ELR (cell line): ENCODE measurements at regions not wholly inside any gene's neighbourhood (a gene's known extent, or its start where the extent isn't known, plus 50 kb on each side); places are given as distances from the start of the nearest gene placed in this dataset.
A peak's percentile ranks its signal among the peaks of the same experiment; 100 is the strongest.

Source experiments
- DNase-seq: peaks from one replicate; pipeline ENCODE4 v3.0.0-alpha.2; 2015; ENCODE audit warnings: low read depth

GRCh38 chr1:81478219-81478618 is 322.5 kb upstream of the ADGRL2 start:
- DNase-seq: no peak

- DNase-seq: peak; percentile 19
Measured at GRCh38 chr1:81477710-81478109, 323.0 kb upstream of the ADGRL2 start.

GRCh38 chr1:81472387-81472786 is 328.3 kb upstream of the ADGRL2 start:
- no peak for DNase-seq

GRCh38 chr1:81471255-81471654 is 329.5 kb upstream of the ADGRL2 start:
- DNase-seq: no peak

GRCh38 chr1:81470275-81470674 is 330.5 kb upstream of the ADGRL2 start:
- DNase-seq: no peak

- DNase-seq: no peak
Measured at GRCh38 chr1:81467383-81467782, 333.4 kb upstream of the ADGRL2 start.

GRCh38 chr1:81466961-81467360 is 333.8 kb upstream of the ADGRL2 start:
- DNase-seq: no peak

GRCh38 chr1:81463936-81464837 is 336.5 kb upstream of the ADGRL2 start:
- DNase-seq: no peak

- DNase-seq: no peak
Measured at GRCh38 chr1:81459043-81459442, 341.7 kb upstream of the ADGRL2 start.

GRCh38 chr1:81458186-81458585 is 342.5 kb upstream of the ADGRL2 start:
- no peak for DNase-seq

- DNase-seq: no peak
Measured at GRCh38 chr1:81455481-81455880, 345.3 kb upstream of the ADGRL2 start.

GRCh38 chr1:81453971-81454370 is 346.8 kb upstream of the ADGRL2 start:
- no peak for DNase-seq

GRCh38 chr1:81453367-81453703 is 347.4 kb upstream of the ADGRL2 start:
- no peak for DNase-seq

GRCh38 chr1:81452693-81453366 is 347.9 kb upstream of the ADGRL2 start:
- no peak for DNase-seq

GRCh38 chr1:81449786-81450185 is 350.9 kb upstream of the ADGRL2 start:
- no peak for DNase-seq

GRCh38 chr1:81446000-81446669 is 354.6 kb upstream of the ADGRL2 start:
- no peak for DNase-seq

- DNase-seq: no peak
Measured at GRCh38 chr1:81443288-81443687, 357.4 kb upstream of the ADGRL2 start.

- DNase-seq: no peak
Measured at GRCh38 chr1:81439046-81439823, 361.5 kb upstream of the ADGRL2 start.

- no peak for DNase-seq
Measured at GRCh38 chr1:81437649-81438048, 363.1 kb upstream of the ADGRL2 start.

- no peak for DNase-seq
Measured at GRCh38 chr1:81437213-81437612, 363.5 kb upstream of the ADGRL2 start.

GRCh38 chr1:81435175-81435574 is 365.6 kb upstream of the ADGRL2 start:
- no peak for DNase-seq

- DNase-seq: no peak
Measured at GRCh38 chr1:81433676-81434075, 367.1 kb upstream of the ADGRL2 start.
